HEK293T (cell line): ENCODE measurements at regions not wholly inside any gene's neighbourhood (a gene's known extent, or its start where the extent isn't known, plus 50 kb on each side); places are given as distances from the start of the nearest gene placed in this dataset.

ENCODE experiments used
- CTCF ChIA-PET: fragments of 350-600 bp; formaldehyde crosslinking; extraction: SDS; loops from one replicate; lab custom pipeline; 2021; ENCODE audit warnings: antibody characterized with exemption, inconsistent platforms; lab: Yijun Ruan, JAX
- POLR2A ChIA-PET: fragments of 350-600 bp; formaldehyde crosslinking; extraction: SDS; loops from one replicate; lab custom pipeline; 2020; ENCODE audit warnings: antibody characterized with exemption, inconsistent platforms; lab: Yijun Ruan, JAX
- DNase-seq: peaks from one replicate; pipeline ENCODE4 v3.0.0; 2012; ENCODE audit warnings: mixed read lengths; ENCODE audit errors: extremely low spot score
- ARNT ChIP-seq: fragments of 450-650 bp; IDR thresholded peaks from 2 replicates; pipeline ENCODE4 v1.6.1; 2017; ENCODE audit warnings: mild to moderate bottlenecking
- BHLHE40 ChIP-seq: fragments of 450-650 bp; IDR thresholded peaks from 2 replicates; pipeline ENCODE4 v1.6.1; 2016; ENCODE audit warnings: mild to moderate bottlenecking, moderate library complexity, borderline replicate concordance
- CTBP1 ChIP-seq: fragments of 450-650 bp; IDR thresholded peaks from 2 replicates; pipeline ENCODE4 v1.6.1; 2016; ENCODE audit warnings: borderline replicate concordance
- ELF4 ChIP-seq: fragments of 450-650 bp; IDR thresholded peaks from 2 replicates; pipeline ENCODE4 v1.6.1; 2017; ENCODE audit warnings: antibody characterized with exemption
- FOXA1 ChIP-seq: fragments of 450-650 bp; IDR thresholded peaks from 2 replicates; pipeline ENCODE4 v1.6.1; 2016; ENCODE audit warnings: mild to moderate bottlenecking
- FOXK2 ChIP-seq: fragments of 450-650 bp; IDR thresholded peaks from 2 replicates; pipeline ENCODE4 v1.6.1; 2016; ENCODE audit warnings: mild to moderate bottlenecking
- FOXM1 ChIP-seq: fragments of 450-650 bp; IDR thresholded peaks from 2 replicates; pipeline ENCODE4 v1.6.1; 2017; ENCODE audit warnings: mild to moderate bottlenecking, borderline replicate concordance
- HDGF ChIP-seq: fragments of 450-650 bp; IDR thresholded peaks from 2 replicates; pipeline ENCODE4 v1.6.1; 2017; ENCODE audit warnings: antibody characterized with exemption, borderline replicate concordance
- L3MBTL2 ChIP-seq: fragments of 450-650 bp; conservative IDR thresholded peaks from 2 replicates; pipeline ENCODE4 v1.6.1; 2016; ENCODE audit warnings: mild to moderate bottlenecking
- LEF1 ChIP-seq: fragments of 450-650 bp; IDR thresholded peaks from 2 replicates; pipeline ENCODE4 v1.6.1; 2017; ENCODE audit warnings: mild to moderate bottlenecking, borderline replicate concordance
- NFRKB ChIP-seq: fragments of 450-650 bp; IDR thresholded peaks from 2 replicates; pipeline ENCODE4 v1.6.1; 2016; ENCODE audit warnings: mild to moderate bottlenecking, moderate library complexity
- PKNOX1 ChIP-seq: fragments of 450-650 bp; IDR thresholded peaks from 2 replicates; pipeline ENCODE4 v1.6.1; 2016
- SP1 ChIP-seq: fragments of 450-650 bp; IDR thresholded peaks from 2 replicates; pipeline ENCODE4 v1.6.1; 2017
- SUZ12 ChIP-seq: fragments of 450-650 bp; IDR thresholded peaks from 2 replicates; pipeline ENCODE4 v1.6.1; 2016; ENCODE audit warnings: mild to moderate bottlenecking
- TARDBP ChIP-seq: fragments of 450-650 bp; IDR thresholded peaks from 2 replicates; pipeline ENCODE4 v1.6.1; 2016
- ZNF384 ChIP-seq: fragments of 450-650 bp; IDR thresholded peaks from 2 replicates; pipeline ENCODE4 v1.6.1; 2016

GRCh38 chr17:51546114-51546513 lies 285.8 kb downstream of the UTP18 start:
- no peak for TF ChIP-seq ZNF384
- ChIA-PET CTCF (no interaction called here), POLR2A (no interaction called here)
- no peak for DNase-seq

- TF ChIP-seq PKNOX1 (no peak), HDGF (no peak), ZNF384 (no peak), LEF1 (no peak), ARNT (no peak), SUZ12 (no peak), FOXK2 (no peak), L3MBTL2 (no peak), FOXA1 (no peak), BHLHE40 (no peak), NFRKB (no peak)
- POLR2A ChIA-PET, result no interaction called here
- no peak for DNase-seq
- CTCF ChIA-PET, result no interaction called here
Measured at GRCh38 chr17:51548125-51548524, 287.8 kb downstream of the UTP18 start.

GRCh38 chr17:51555153-51555552 lies 294.8 kb downstream of the UTP18 start:
- CTCF ChIA-PET, result interaction anchor here (0.6 kb wide), 1 partner anchor 167 kb away, joined by 4 read pairs; no protein-coding TSS in a partner anchor
- POLR2A ChIA-PET, result no interaction called here
- TF ChIP-seq HDGF, result no peak
- TF ChIP-seq SP1, result no peak
- TF ChIP-seq NFRKB, result no peak
- no peak for TF ChIP-seq CTBP1
- TF ChIP-seq FOXA1, result no peak
- no peak for TF ChIP-seq LEF1
- no peak for TF ChIP-seq FOXK2
- TF ChIP-seq ZNF384, result no peak
- TF ChIP-seq FOXM1, result no peak
- DNase-seq, result no peak

GRCh38 chr17:51559778-51560177 lies 299.4 kb downstream of the UTP18 start:
- ChIA-PET CTCF (no interaction called here), POLR2A (no interaction called here)
- no peak for DNase-seq
- TF ChIP-seq SP1 (no peak), TARDBP (no peak), HDGF (no peak), BHLHE40 (no peak), FOXA1 (no peak), PKNOX1 (no peak), SUZ12 (no peak), ZNF384 (no peak), FOXK2 (no peak), ELF4 (no peak), CTBP1 (no peak), ARNT (no peak), NFRKB (no peak), FOXM1 (no peak), LEF1 (no peak), L3MBTL2 (no peak)

- ChIA-PET CTCF (no interaction called here), POLR2A (no interaction called here)
- TF ChIP-seq ELF4, result no peak
- TF ChIP-seq LEF1, result no peak
- TF ChIP-seq BHLHE40, result no peak
- no peak for TF ChIP-seq ARNT
Measured at GRCh38 chr17:51560398-51560797, 300.1 kb downstream of the UTP18 start.

GRCh38 chr17:51563961-51564360 lies 303.6 kb downstream of the UTP18 start:
- no peak for DNase-seq
- ChIA-PET CTCF (interaction anchor here (1.0 kb wide), 1 partner anchor 11 kb away, joined by 3 read pairs; no protein-coding TSS in a partner anchor), POLR2A (no interaction called here)
- TF ChIP-seq ARNT (no peak), FOXK2 (no peak), CTBP1 (no peak), HDGF (no peak), NFRKB (no peak), SP1 (no peak), BHLHE40 (no peak), FOXM1 (no peak), FOXA1 (no peak), LEF1 (no peak), ELF4 (no peak), L3MBTL2 (no peak), TARDBP (no peak), ZNF384 (no peak), SUZ12 (no peak), PKNOX1 (no peak)

More at GRCh38 chr17:51560398-51560797, 300.1 kb downstream of the UTP18 start:
- no peak for DNase-seq

GRCh38 chr17:51572115-51572514 lies 311.8 kb downstream of the UTP18 start:
- TF ChIP-seq SUZ12 (no peak), ELF4 (no peak), CTBP1 (no peak), FOXM1 (no peak), LEF1 (no peak), ARNT (no peak), TARDBP (no peak), L3MBTL2 (no peak), FOXA1 (no peak), FOXK2 (no peak), SP1 (no peak), HDGF (no peak), ZNF384 (no peak), PKNOX1 (no peak), NFRKB (no peak), BHLHE40 (no peak)
- CTCF ChIA-PET, result no interaction called here
- no peak for DNase-seq
- POLR2A ChIA-PET, result no interaction called here
